ENCODE measurements at regions not wholly inside any gene's neighbourhood (a gene's known extent, or its start where the extent isn't known, plus 50 kb on each side); places are given as distances from the start of the nearest gene placed in this dataset.

DNA sequence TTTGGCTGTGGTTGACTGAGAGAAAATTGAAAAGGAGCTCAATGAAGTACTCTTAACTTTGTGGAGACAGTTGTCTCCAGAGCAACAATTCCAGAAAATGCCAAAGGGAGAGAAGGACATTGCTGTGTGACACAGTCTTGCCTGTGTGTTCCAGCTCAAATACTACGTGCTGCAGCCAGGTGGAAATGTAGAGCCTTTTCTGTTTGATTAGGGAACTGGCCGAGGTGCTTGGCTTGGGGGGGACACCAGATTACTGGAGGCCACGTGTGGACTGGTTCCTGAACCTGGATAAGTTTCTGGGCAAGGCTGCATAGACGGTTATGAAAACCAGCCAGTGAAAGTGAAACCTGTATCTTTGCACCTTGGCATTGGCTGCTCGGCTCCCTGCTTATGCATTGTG is 217.9 kb downstream of the CTH start:
- TF ChIP-seq POLR2AphosphoS5 (IDR thresholded peaks at IDR 0.05) = no peak
- TF ChIP-seq, protein P1, sequence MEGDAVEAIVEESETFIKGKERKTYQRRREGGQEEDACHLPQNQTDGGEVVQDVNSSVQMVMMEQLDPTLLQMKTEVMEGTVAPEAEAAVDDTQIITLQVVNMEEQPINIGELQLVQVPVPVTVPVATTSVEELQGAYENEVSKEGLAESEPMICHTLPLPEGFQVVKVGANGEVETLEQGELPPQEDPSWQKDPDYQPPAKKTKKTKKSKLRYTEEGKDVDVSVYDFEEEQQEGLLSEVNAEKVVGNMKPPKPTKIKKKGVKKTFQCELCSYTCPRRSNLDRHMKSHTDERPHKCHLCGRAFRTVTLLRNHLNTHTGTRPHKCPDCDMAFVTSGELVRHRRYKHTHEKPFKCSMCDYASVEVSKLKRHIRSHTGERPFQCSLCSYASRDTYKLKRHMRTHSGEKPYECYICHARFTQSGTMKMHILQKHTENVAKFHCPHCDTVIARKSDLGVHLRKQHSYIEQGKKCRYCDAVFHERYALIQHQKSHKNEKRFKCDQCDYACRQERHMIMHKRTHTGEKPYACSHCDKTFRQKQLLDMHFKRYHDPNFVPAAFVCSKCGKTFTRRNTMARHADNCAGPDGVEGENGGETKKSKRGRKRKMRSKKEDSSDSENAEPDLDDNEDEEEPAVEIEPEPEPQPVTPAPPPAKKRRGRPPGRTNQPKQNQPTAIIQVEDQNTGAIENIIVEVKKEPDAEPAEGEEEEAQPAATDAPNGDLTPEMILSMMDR (IDR thresholded peaks at IDR 0.05) = no peak

Data from gastroesophageal sphincter (tissue), 3 donors.